GM12873 (cell line): ENCODE measurements at regions not wholly inside any gene's neighbourhood (a gene's known extent, or its start where the extent isn't known, plus 50 kb on each side); places are given as distances from the start of the nearest gene placed in this dataset.

Experiments
- CTCF ChIP-seq: IDR thresholded peaks from 2 replicates; pipeline ENCODE4 v1.5.1; 2012; ENCODE audit warnings: low read depth, mild to moderate bottlenecking, moderate library complexity, low read length, control low read depth; ENCODE audit not compliant: insufficient read depth; ENCODE audit errors: missing control alignments

DNA sequence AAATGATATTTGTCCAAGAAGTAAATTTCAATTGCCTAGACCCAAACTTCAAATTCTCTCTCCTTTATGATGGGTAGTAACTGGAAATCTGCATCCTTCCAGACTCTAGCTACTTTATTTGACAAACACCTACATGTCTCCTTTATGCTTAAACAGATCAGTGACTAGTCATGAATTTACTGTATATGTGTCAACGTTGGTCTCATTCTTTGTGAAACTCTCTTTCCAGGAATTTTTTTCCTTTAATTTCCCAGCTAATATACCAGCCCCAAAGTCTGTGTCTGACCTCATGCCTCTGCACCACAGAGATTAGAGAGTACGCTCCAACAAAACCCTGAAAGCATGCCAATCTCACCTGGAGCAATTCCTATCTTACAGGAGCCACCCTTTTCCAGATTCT is 811.2 kb upstream of the NCAM2 start:
- TF ChIP-seq CTCF: no peak

DNA sequence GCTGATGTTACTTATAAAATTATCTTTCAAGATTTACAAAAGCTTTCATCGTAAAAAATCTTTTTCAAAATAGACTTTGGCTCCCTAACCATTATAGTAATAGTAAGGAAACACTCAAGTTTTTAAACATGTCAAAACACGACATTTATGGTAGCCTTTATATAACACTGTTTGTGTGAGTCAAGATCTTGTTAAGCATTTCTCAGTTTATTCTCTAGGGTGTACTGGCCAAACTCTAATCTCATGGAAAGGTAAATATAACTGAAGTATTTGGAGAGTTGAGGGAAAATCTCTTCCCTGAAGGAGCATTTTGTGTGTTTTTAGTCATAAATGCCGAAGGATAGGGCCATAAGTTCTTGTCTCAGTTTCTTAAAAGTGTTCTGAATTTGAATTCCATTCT is 790.9 kb upstream of the NCAM2 start:
- no peak for TF ChIP-seq CTCF

DNA sequence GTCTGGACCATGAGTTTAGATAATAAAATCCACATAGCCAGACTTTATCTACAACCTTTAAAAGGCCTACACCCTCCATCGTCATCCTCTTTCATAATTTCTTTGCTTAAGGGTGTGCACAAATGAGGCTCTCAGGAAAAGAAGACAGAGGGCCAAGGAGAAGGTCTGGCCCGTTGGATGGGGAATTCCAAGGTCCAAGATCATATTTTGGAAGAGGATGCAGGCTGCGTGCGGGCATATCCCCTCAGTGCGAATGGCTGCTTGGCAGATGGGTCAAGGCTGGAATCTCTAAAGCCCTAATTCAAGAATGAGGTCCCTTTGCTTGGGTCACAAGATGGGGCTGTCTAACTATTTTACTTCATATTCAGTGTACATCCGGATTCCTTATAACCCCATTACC is 782.2 kb upstream of the NCAM2 start:
- TF ChIP-seq CTCF: no peak

GRCh38 chr21:20220586-20220985 is 777.6 kb upstream of the NCAM2 start:
- TF ChIP-seq CTCF: no peak

DNA sequence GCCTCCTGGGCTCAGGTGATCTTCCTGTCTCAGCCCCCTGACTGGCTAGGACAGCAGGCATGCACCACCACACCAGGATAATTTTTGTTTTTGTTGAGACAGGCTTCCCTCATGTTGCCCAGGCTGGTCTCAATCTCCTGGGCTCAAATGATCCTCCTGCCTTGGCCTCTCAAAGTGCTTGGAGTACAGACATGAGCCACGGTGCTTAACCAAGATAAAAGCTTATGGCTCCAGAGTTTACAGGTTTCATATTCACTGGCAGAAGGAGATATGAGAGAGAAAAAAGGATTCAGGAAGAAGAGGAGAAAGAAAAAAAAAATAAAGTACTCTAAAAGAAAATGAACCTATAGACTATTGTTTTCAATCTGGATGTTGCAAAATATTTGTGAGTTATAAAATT is 748.8 kb upstream of the NCAM2 start:
- no peak for TF ChIP-seq CTCF

DNA sequence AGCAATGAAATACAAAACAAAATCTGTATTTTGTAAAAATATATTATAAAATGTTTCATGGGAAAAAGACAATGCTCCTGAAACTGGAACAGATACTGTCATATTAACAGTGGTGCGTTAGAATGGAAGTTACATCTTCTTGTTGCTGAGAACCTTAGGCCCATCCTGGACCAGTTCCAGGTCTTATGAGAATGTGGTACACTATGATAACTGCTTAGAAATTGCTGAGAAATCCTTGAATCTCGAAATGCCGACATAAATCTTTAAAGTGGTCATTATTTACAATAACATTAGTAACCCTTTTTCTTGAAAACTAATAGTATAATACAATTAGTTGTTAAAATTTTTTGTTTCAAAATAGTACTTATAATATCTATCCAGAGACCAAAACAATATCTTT is 747.9 kb upstream of the NCAM2 start:
- TF ChIP-seq CTCF: no peak

DNA sequence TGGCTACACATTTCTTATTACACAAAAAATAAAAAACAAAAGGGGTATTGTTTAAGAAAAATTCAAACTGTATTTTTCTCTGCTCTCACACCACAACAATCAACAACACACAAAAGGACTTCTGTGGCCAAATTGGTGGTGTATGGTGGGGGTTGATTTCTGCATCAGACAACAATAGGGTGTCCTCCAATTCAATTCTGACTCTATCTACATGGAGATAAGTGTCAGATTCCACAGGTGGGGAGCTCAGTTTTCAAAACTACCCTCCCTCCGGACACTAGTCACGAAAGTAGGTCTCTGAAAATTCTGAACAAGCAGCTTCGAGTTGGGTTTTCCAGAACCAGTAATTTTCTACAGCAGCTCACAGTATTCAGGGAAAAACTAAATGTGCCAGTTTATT is 744.9 kb upstream of the NCAM2 start:
- TF ChIP-seq CTCF: no peak

- TF ChIP-seq CTCF: no peak
Observed at GRCh38 chr21:20254964-20255363, 743.2 kb upstream of the NCAM2 start.
